Activated naive CD4-positive, alpha-beta T cell treated with Interleukin-2 at 50 U/mL for 16 hours (primary cell): ENCODE measurements at regions not wholly inside any gene's neighbourhood (a gene's known extent, or its start where the extent isn't known, plus 50 kb on each side); places are given as distances from the start of the nearest gene placed in this dataset.

Experiments used
- DNase-seq: peaks from one replicate; pipeline ENCODE4 v3.0.0-alpha.2; 2020

GRCh38 chr1:38275960-38276359 lies 229.4 kb upstream of the POU3F1 start:
- DNase-seq: no peak

DNA sequence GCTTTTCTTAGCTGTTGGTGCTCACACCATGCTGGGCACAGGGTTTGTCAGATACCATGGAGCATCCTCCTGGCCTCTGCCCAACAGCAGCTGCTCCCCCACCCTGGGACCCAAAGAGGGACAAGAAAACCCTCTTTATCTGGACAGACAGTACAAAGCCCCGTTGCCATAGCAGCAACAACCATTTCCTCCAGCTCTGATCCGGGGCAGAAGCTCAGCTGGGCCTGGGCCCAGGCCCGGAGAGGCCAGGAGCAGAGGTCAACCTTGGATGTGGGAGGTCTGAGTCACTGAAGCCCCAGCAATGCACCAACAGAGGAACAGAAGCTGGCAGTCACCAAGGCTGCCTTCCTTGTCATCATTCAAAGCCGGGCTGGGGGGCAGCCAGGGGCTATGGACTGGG lies 228.4 kb upstream of the POU3F1 start:
- DNase-seq: no peak

DNA sequence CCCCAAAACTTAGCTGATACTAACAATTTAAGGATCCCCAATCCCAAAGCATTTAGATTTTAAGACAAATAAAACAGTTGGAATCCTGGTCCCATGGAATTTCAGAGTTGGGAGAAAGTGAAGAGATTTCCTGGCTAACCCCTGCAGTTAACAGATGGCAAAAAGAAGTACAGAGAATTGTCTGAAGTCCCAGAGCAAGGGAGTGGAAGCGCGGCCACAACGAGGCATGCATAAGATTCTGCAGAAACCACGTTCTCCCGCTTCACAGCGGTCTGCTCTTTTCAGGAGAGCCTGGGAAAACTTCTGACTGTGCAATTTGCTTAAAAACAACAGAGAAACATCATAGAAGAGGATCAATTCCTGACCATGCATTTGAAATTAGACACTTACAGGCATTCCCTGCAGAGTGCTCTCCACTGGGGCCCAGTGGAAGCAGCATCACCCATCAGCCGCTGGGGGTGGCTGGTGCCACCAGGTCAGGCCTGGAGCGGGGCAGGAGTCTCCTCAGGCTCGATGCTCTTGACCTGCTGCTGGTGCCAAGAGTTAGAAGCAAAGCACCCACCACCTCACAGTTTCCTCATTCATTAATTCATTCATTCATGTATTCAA lies 226.7 kb upstream of the POU3F1 start:
- DNase-seq: no peak

DNA sequence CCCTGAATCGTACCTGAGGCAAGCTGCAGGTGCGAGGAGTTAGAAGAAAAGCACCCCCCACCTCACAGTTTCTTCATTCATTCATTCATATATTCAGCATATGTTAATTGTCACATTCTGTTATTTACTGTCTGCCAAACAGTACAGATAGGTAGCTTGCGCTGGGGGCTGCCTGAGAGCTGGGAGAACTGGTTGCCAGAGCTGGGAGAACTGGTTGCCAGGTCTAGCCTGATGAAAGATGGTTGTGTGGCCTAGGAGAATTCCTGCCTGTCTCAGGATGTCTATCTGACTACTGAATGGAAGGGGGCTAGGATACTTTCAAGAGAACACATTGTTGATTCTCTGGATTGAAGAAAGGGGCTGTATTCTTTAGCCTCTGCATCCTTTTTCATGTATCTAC lies 225.9 kb upstream of the POU3F1 start:
- DNase-seq: no peak

- no peak for DNase-seq
Measured at GRCh38 chr1:38270849-38271633, 224.4 kb upstream of the POU3F1 start.

GRCh38 chr1:38269923-38270848 lies 223.6 kb upstream of the POU3F1 start:
- no peak for DNase-seq

DNA sequence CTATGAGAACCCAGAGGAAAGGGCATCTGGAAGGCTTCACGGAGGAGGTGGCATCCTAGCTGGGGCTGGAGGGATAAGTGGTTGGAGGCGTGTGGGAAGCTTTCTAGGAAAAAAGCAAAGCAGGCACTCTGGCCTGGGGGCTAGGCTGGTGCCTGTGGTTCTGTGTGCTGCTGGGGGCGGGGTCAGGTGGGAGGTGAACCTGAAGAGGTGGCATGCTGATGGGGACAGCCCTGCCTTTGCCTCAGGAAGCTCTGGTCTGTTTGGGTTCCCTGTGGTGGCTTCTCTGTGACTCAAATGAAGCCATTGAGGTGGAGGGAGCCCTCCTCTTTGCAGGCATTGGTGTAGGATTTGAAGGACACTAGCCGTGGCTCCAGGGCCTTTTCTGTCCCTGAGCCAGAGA lies 221.6 kb upstream of the POU3F1 start:
- no peak for DNase-seq

GRCh38 chr1:38267037-38268036 lies 220.7 kb upstream of the POU3F1 start:
- no peak for DNase-seq

- no peak for DNase-seq
Measured at GRCh38 chr1:38266197-38266520, 219.6 kb upstream of the POU3F1 start.

- no peak for DNase-seq
Measured at GRCh38 chr1:38265293-38266196, 219.0 kb upstream of the POU3F1 start.

GRCh38 chr1:38263438-38263837 lies 216.8 kb upstream of the POU3F1 start:
- no peak for DNase-seq

DNA sequence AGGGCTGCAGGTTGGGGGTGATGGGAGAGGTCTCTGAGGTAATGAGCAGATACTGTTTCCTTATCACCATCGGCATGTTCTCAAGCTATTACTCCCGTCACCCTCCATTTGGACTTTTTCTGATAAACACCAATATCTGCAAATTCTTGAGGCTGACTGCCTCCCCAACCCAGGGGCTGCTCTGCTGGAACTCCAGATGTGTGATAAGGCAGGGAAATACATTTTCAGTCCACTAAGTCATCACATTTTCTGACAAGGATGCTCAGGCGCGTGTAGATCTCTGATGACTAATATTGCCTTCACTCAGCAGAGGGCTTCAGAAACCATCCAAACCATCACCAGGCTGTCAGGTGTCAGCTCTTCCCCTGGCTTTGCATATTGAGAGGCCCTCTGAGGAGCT lies 215.0 kb upstream of the POU3F1 start:
- DNase-seq: no peak

GRCh38 chr1:38258085-38258627 lies 211.6 kb upstream of the POU3F1 start:
- no peak for DNase-seq

GRCh38 chr1:38257374-38257773 lies 210.8 kb upstream of the POU3F1 start:
- no peak for DNase-seq

DNA sequence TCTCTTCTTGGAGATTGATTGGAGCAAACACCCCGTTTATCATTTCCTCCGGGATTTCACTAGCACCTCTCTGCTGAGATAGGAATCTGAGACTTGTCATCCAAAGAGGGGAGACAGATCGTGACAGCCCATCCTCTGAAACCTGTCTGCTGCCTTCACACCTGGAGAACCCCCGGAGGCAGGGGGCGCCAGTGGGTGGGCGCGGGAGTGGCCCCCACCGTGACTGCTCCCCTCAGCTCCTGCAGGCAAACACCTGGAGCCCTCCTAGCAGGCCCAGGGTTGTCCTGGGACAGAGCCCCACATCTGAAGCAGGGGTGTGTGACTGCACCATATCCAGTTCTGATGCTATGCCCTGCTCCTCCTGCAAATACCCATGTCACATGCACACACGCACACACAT lies 209.5 kb upstream of the POU3F1 start:
- DNase-seq: no peak

DNA sequence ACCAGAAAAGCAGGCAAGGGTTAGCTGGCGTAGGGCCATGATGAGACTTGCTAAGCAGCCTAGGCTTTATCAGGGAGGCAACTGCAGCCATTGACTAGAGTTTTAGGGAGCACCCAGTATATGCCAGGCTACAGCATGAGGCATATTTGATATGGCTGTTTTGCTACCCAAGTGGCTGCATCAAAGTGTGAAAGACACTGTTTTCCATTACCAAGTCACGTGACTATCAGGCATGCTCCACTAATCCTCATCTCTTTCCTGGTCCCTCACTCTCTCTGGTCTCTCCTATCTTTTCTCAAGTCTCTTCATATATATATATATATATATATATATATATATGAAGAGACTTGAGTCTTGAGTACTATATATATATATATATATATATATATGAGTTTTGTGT lies 206.7 kb upstream of the POU3F1 start:
- no peak for DNase-seq

DNA sequence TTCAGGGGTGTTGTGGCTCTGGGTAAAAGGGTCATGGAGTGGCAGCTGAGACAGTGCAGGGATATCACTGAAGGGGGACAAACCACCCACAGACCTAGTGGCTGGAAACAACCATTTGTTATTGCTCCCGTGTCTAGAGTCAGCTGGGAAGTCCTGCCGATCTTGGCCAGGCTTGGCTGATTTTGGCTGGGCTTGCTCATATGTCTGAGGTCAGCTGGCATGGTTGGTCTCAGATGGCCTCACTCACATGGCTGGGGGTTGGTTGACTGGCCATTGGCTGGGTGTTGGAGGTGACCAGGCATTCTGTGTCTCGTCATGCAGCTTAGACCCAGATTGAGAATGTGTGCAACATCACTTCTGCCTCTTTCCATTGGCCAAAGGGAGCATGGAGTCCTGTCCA lies 203.8 kb upstream of the POU3F1 start:
- DNase-seq: no peak

DNA sequence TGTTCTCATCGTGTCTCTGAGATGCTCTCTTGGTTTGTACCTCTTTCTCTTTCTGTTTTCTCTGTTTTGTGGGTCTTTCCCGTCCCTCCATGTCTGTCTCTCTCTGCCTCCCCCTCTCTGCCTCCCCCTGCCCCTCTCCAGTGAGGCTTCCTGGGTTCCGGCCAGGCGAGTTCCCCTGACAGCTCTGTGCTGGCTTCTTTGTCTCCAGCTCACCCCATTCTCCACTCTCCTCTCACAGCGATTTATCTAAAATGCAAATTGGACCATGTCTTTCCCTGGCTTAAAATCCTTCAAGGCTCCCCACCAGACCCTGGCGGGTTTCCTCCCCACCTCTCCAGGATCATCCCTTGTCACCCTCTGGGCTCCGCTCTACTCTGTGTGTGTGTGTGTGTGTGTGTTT lies 202.4 kb upstream of the POU3F1 start:
- no peak for DNase-seq

DNA sequence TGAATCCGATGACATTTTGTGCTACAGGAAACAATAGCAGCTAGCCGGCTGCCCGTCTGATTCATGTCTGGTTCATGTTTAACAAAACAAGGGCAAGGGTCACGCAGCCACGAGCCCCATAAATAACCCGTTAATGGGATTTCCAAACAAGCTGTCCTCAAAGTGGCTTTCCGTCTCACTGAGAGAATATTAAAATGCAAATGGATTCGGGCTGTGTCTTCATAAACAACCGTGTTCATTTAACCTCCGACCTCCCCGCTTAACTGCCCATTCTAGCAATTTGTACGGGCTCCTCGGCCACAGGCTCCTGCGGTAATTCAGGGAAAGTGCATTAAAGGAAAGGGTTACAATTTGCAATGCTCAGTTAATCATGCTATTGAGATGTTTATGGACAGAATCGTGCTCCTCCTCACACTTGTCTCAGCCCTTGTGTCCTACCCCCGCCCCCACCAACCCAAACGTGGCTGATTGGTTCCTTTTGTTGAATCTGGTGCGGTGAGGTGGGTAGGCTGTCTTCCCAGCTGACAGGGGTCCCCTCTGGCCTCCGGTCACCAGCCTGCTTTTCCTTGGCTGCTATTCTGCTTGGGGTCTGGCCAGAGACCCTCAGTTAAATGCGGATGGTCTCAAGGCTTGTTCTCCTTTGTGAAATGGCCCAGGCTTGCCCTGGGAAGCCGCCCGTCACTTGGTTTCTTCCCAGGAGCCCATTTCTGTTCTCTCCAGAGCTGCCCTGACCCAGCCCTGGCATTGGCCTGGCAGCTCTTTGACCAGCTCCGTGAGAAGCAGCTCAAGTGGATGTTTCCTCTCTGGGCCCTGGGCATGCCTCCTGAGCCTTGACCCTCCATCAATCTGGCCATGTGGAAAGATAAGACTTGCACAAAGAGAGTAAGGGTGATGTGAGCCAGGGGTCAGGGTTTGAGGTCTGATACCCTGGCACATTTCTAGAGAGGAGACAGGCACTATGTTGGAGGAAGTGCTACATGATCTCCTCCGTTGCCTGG lies 200.7 kb upstream of the POU3F1 start:
- DNase-seq: no peak
